Jurkat, Clone E6-1 (cell line): ENCODE measurements at regions not wholly inside any gene's neighbourhood (a gene's known extent, or its start where the extent isn't known, plus 50 kb on each side); places are given as distances from the start of the nearest gene placed in this dataset.
"Not testable (repeated sequence)": the region's sequence is repeated elsewhere in the genome, so short reads cannot be mapped to it uniquely, and the experiment has no call there.

Source experiments
- DNase-seq: peaks from one replicate; pipeline ENCODE4 v3.0.0-alpha.2; 2011; ENCODE audit warnings: low read depth, low spot score
- H3K4me3 ChIP-seq: 2 replicates; pipeline ENCODE4 v1.5.1; 2011; ENCODE audit warnings: mild to moderate bottlenecking, low read length, control low read depth, moderate library complexity

GRCh38 chr2:194276667-194277066 is 1380.4 kb upstream of the SLC39A10 start:
- not testable (repeated sequence) for DNase-seq, H3K4me3 ChIP-seq

- no peak for DNase-seq
- H3K4me3 ChIP-seq = no peak overlapping the region
These were observed 1385.6 kb upstream of the SLC39A10 start for GRCh38 chr2:194271293-194271961.

GRCh38 chr2:194270648-194271047 is 1386.4 kb upstream of the SLC39A10 start:
- H3K4me3 ChIP-seq = no peak overlapping the region

GRCh38 chr2:194264586-194264985 is 1392.4 kb upstream of the SLC39A10 start:
- H3K4me3 ChIP-seq = no peak overlapping the region

More at GRCh38 chr2:194270648-194271047, 1386.4 kb upstream of the SLC39A10 start:
- DNase-seq = no peak

GRCh38 chr2:194260185-194260584 is 1396.8 kb upstream of the SLC39A10 start:
- DNase-seq = no peak
- no peak overlapping the region for H3K4me3 ChIP-seq

More at GRCh38 chr2:194264586-194264985, 1392.4 kb upstream of the SLC39A10 start:
- no peak for DNase-seq

GRCh38 chr2:194257095-194257494 is 1399.9 kb upstream of the SLC39A10 start:
- no peak for DNase-seq
- H3K4me3 ChIP-seq = no peak overlapping the region

GRCh38 chr2:194253528-194254259 is 1403.3 kb upstream of the SLC39A10 start:
- no peak overlapping the region for H3K4me3 ChIP-seq
- DNase-seq = no peak

GRCh38 chr2:194252127-194252526 is 1404.9 kb upstream of the SLC39A10 start:
- DNase-seq = no peak
- H3K4me3 ChIP-seq = no peak overlapping the region

- no peak overlapping the region for H3K4me3 ChIP-seq
These were observed 1424.4 kb upstream of the SLC39A10 start for GRCh38 chr2:194232600-194232999.

GRCh38 chr2:194223218-194223617 is 1433.8 kb upstream of the SLC39A10 start:
- H3K4me3 ChIP-seq = no peak overlapping the region
- DNase-seq = no peak

More at GRCh38 chr2:194232600-194232999, 1424.4 kb upstream of the SLC39A10 start:
- DNase-seq = no peak

- H3K4me3 ChIP-seq = no peak overlapping the region
- DNase-seq = no peak
These were observed 1442.8 kb upstream of the SLC39A10 start for GRCh38 chr2:194214192-194214591.

- peak; percentile 73 for DNase-seq
These were observed 1451.3 kb upstream of the SLC39A10 start for GRCh38 chr2:194205568-194206227.

GRCh38 chr2:194203898-194204297 is 1453.1 kb upstream of the SLC39A10 start:
- DNase-seq = no peak
- no peak overlapping the region for H3K4me3 ChIP-seq

More at GRCh38 chr2:194205568-194206227, 1451.3 kb upstream of the SLC39A10 start:
- H3K4me3 ChIP-seq = no peak overlapping the region

GRCh38 chr2:194182888-194183287 is 1474.1 kb upstream of the SLC39A10 start:
- no peak for DNase-seq

GRCh38 chr2:194176134-194176533 is 1480.9 kb upstream of the SLC39A10 start:
- DNase-seq = no peak
- H3K4me3 ChIP-seq = no peak overlapping the region

More at GRCh38 chr2:194182888-194183287, 1474.1 kb upstream of the SLC39A10 start:
- H3K4me3 ChIP-seq = no peak overlapping the region

- H3K4me3 ChIP-seq = no peak overlapping the region
- DNase-seq = peak; percentile 23
These were observed 1490.2 kb upstream of the SLC39A10 start for GRCh38 chr2:194166818-194167217.

GRCh38 chr2:194155431-194155830 is 1501.6 kb upstream of the SLC39A10 start:
- no peak for DNase-seq
- no peak overlapping the region for H3K4me3 ChIP-seq

- DNase-seq = no peak
- H3K4me3 ChIP-seq = no peak overlapping the region
These were observed 1505.8 kb upstream of the SLC39A10 start for GRCh38 chr2:194151231-194151630.

- DNase-seq = no peak
- H3K4me3 ChIP-seq = no peak overlapping the region
These were observed 1521.6 kb upstream of the SLC39A10 start for GRCh38 chr2:194135463-194135862.

- no peak overlapping the region for H3K4me3 ChIP-seq
- DNase-seq = no peak
These were observed 1528.2 kb upstream of the SLC39A10 start for GRCh38 chr2:194128810-194129209.
